ENCODE measurements at regions not wholly inside any gene's neighbourhood (a gene's known extent, or its start where the extent isn't known, plus 50 kb on each side); places are given as distances from the start of the nearest gene placed in this dataset.

GRCh38 chr6:150777736-150778135, 87.8 kb upstream of the MTHFD1L start:
- Mint-ChIP-seq H3K36me3 (ENCODE audit: low read depth) (no peaks in the 10 kb centered on the region), H3K9me3 (peaks cover 17% of the 10 kb centered on the region), H3K27ac (no peak overlapping the region), H3K27me3 (ENCODE audit: insufficient read depth) (no peaks in the 10 kb centered on the region), H3K4me3 (no peak overlapping the region), H3K4me1 (no peaks in the 10 kb centered on the region)
- no peak overlapping the region for H3K27ac ChIP-seq (ENCODE audit: low read depth, low read length)
- no peak for TF ChIP-seq CTCF (conservative IDR thresholded peaks at IDR 0.05)
- no peaks in the 10 kb centered on the region for H3K36me3 ChIP-seq (ENCODE audit: control insufficient read depth, insufficient read depth, low read length)
- no peak overlapping the region for H3K4me3 ChIP-seq (ENCODE audit: low read length)
- H3K9ac ChIP-seq (ENCODE audit: extremely low read depth, low read length, poor library complexity, severe bottlenecking) = no peak overlapping the region
- DNase-seq = no peak
- 83 to 95% methylated on average over 9 of the region's 9 CpGs for WGBS, 2 experiments (ENCODE audit: insufficient coverage in 1 of 2, insufficient read length in 1 of 2)
- H3K27me3 ChIP-seq (ENCODE audit: control insufficient read depth, insufficient read depth, low read length, poor library complexity, severe bottlenecking) = no peaks in the 10 kb centered on the region
- H3K4me1 ChIP-seq (ENCODE audit: control insufficient read depth, insufficient read depth, low read length) = no peaks in the 10 kb centered on the region
- peaks cover 11% of the 10 kb centered on the region for H3K9me3 ChIP-seq (ENCODE audit: control insufficient read depth, low read length)

- H3K27ac ChIP-seq (ENCODE audit: low read depth, low read length) = no peak overlapping the region
- no peaks in the 10 kb centered on the region for H3K27me3 ChIP-seq (ENCODE audit: control insufficient read depth, insufficient read depth, low read length, poor library complexity, severe bottlenecking)
- Mint-ChIP-seq H3K27ac (no peak overlapping the region), H3K27me3 (ENCODE audit: insufficient read depth) (no peaks in the 10 kb centered on the region), H3K9me3 (no peaks in the 10 kb centered on the region), H3K4me3 (no peak overlapping the region), H3K4me1 (no peaks in the 10 kb centered on the region), H3K36me3 (ENCODE audit: low read depth) (no peaks in the 10 kb centered on the region)
- no peaks in the 10 kb centered on the region for H3K9me3 ChIP-seq (ENCODE audit: control insufficient read depth, low read length)
- no peak overlapping the region for H3K4me3 ChIP-seq (ENCODE audit: low read length)
- WGBS, 2 experiments (ENCODE audit: insufficient coverage in 1 of 2, insufficient read length in 1 of 2) = 85 to 100% methylated on average over 1 to 2 of the region's 2 CpGs
- no peak for TF ChIP-seq CTCF (conservative IDR thresholded peaks at IDR 0.05)
- no peak for DNase-seq
- no peaks in the 10 kb centered on the region for H3K36me3 ChIP-seq (ENCODE audit: control insufficient read depth, insufficient read depth, low read length)
- H3K4me1 ChIP-seq (ENCODE audit: control insufficient read depth, insufficient read depth, low read length) = no peaks in the 10 kb centered on the region
- no peak overlapping the region for H3K9ac ChIP-seq (ENCODE audit: extremely low read depth, low read length, poor library complexity, severe bottlenecking)
These were observed 81.7 kb upstream of the MTHFD1L start for GRCh38 chr6:150783813-150784212.

GRCh38 chr6:150787429-150787828, 78.1 kb upstream of the MTHFD1L start:
- no peak for TF ChIP-seq CTCF (conservative IDR thresholded peaks at IDR 0.05)
- Histone ChIP-seq H3K9me3 (ENCODE audit: control insufficient read depth, low read length) (no peaks in the 10 kb centered on the region), H3K27ac (ENCODE audit: low read depth, low read length) (no peak overlapping the region), H3K36me3 (ENCODE audit: control insufficient read depth, insufficient read depth, low read length) (no peaks in the 10 kb centered on the region), H3K9ac (ENCODE audit: extremely low read depth, low read length, poor library complexity, severe bottlenecking) (no peak overlapping the region), H3K4me3 (ENCODE audit: low read length) (no peak overlapping the region), H3K4me1 (ENCODE audit: control insufficient read depth, insufficient read depth, low read length) (no peaks in the 10 kb centered on the region), H3K27me3 (ENCODE audit: control insufficient read depth, insufficient read depth, low read length, poor library complexity, severe bottlenecking) (no peaks in the 10 kb centered on the region)
- Mint-ChIP-seq H3K4me1 (no peaks in the 10 kb centered on the region), H3K4me3 (no peak overlapping the region), H3K36me3 (ENCODE audit: low read depth) (no peaks in the 10 kb centered on the region), H3K27ac (no peak overlapping the region), H3K27me3 (ENCODE audit: insufficient read depth) (no peaks in the 10 kb centered on the region), H3K9me3 (no peaks in the 10 kb centered on the region)
- no peak for DNase-seq
- WGBS, 2 experiments (ENCODE audit: insufficient coverage in 1 of 2, insufficient read length in 1 of 2) = 94 to 97% methylated on average over 7 of the region's 7 CpGs

All from endodermal cell (in vitro differentiated cells).